PC-3 (cell line): ENCODE measurements at regions not wholly inside any gene's neighbourhood (a gene's known extent, or its start where the extent isn't known, plus 50 kb on each side); places are given as distances from the start of the nearest gene placed in this dataset.

Experiments
- ATAC-seq: fragments of 200-7000 bp; cut with Tn5 transposase; 2 replicates; pipeline ENCODE4 v1.9.1; 2020; ENCODE audit warnings: mild to moderate bottlenecking, moderate library complexity
- BruUV-seq: library from RNA; stranded (reverse); fragments of 400-500 nt; replicated peaks from 2 replicates; lab custom pipeline; 2021; lab: Mats Ljungman, UMichigan
- CTCF ChIA-PET: fragments of 300-600 bp; sonication (Branson Sonifier 250); formaldehyde crosslinking; loops from one replicate; lab custom pipeline; 2022; ENCODE audit warnings: antibody characterized with exemption; lab: Charles Lee
- POLR2A ChIA-PET: fragments of 300-600 bp; sonication (Branson Sonifier 250); formaldehyde crosslinking; loops from one replicate; lab custom pipeline; 2022; ENCODE audit warnings: antibody characterized with exemption; ENCODE audit not compliant: unreplicated experiment; lab: Charles Lee
- DNase-seq: peaks from one replicate; pipeline ENCODE4 v3.0.0-alpha.2; 2015
- H2AFZ ChIP-seq: fragments of 300-600 bp; sonication (generic); 2 replicates; pipeline ENCODE4 v1.6.0; 2016; ENCODE audit warnings: antibody characterized with exemption, low read length
- H3F3A ChIP-seq: fragments of 300-600 bp; sonication (generic); one replicate; pipeline ENCODE4 v1.6.0; 2017; ENCODE audit warnings: antibody characterized with exemption, low read length, control low read depth, mild to moderate bottlenecking; ENCODE audit not compliant: unreplicated experiment
- H3K27ac ChIP-seq: fragments of 300-600 bp; sonication (generic); 2 replicates; pipeline ENCODE4 v1.5.1; 2016; ENCODE audit warnings: mild to moderate bottlenecking, low read length
- H3K27me3 ChIP-seq: fragments of 300-600 bp; sonication (generic); 2 replicates; pipeline ENCODE4 v1.6.1; 2016; ENCODE audit warnings: low read length, mixed read lengths
- H3K36me3 ChIP-seq: fragments of 300-600 bp; sonication (generic); 2 replicates; pipeline ENCODE4 v1.6.1; 2016; ENCODE audit warnings: low read depth, mixed run types, low read length, mixed read lengths
- H3K4me1 ChIP-seq: fragments of 300-600 bp; sonication (generic); 2 replicates; pipeline ENCODE4 v1.5.1; 2016; ENCODE audit warnings: low read length; ENCODE audit not compliant: insufficient read depth
- H3K4me2 ChIP-seq: fragments of 300-600 bp; sonication (generic); 2 replicates; pipeline ENCODE4 v1.6.0; 2016; ENCODE audit warnings: low read length
- H3K4me3 ChIP-seq: fragments of 300-600 bp; sonication (generic); 2 replicates; pipeline ENCODE4 v1.5.1; 2016; ENCODE audit warnings: mild to moderate bottlenecking, low read length, mixed read lengths
- H3K79me2 ChIP-seq: fragments of 300-600 bp; sonication (generic); 2 replicates; pipeline ENCODE4 v1.6.1; 2017; ENCODE audit warnings: low read length, mixed read lengths
- H3K9ac ChIP-seq: fragments of 300-600 bp; sonication (generic); 2 replicates; pipeline ENCODE4 v1.6.0; 2016; ENCODE audit warnings: mild to moderate bottlenecking, low read length
- H3K9me2 ChIP-seq: fragments of 300-600 bp; sonication (generic); replicated peaks from 2 replicates; pipeline ENCODE4 v1.6.1; 2016; ENCODE audit warnings: mixed run types, low read length, mixed read lengths
- H3K9me3 ChIP-seq: fragments of 300-600 bp; sonication (generic); 2 replicates; pipeline ENCODE4 v1.6.1; 2016; ENCODE audit warnings: low read length, mixed read lengths
- H4K20me1 ChIP-seq: fragments of 300-600 bp; sonication (generic); 2 replicates; pipeline ENCODE4 v1.6.1; 2016; ENCODE audit warnings: low read length, mixed read lengths
- CTCF ChIP-seq: fragments of 300-600 bp; sonication (generic); conservative IDR thresholded peaks from 2 replicates; pipeline ENCODE4 v1.5.1; 2017; ENCODE audit warnings: antibody characterized with exemption, low read depth, mild to moderate bottlenecking, low read length
- EZH2 ChIP-seq: fragments of 300-600 bp; sonication (generic); IDR thresholded peaks from one replicate; pipeline ENCODE4 v1.6.1; 2017; ENCODE audit warnings: antibody characterized with exemption, mild to moderate bottlenecking, low read length; ENCODE audit not compliant: unreplicated experiment
- EZH2phosphoT487 ChIP-seq: fragments of 300-600 bp; sonication (generic); IDR thresholded peaks from 2 replicates; pipeline ENCODE4 v1.6.1; 2018; ENCODE audit warnings: mild to moderate bottlenecking, antibody characterized with exemption, low read length, borderline replicate concordance
- intact Hi-C: fragments of 100-400 bp; cut with micrococcal nuclease; formaldehyde crosslinking; loops from 2 replicates; pipeline ENCODE4 v1.9.0; 2023

DNA sequence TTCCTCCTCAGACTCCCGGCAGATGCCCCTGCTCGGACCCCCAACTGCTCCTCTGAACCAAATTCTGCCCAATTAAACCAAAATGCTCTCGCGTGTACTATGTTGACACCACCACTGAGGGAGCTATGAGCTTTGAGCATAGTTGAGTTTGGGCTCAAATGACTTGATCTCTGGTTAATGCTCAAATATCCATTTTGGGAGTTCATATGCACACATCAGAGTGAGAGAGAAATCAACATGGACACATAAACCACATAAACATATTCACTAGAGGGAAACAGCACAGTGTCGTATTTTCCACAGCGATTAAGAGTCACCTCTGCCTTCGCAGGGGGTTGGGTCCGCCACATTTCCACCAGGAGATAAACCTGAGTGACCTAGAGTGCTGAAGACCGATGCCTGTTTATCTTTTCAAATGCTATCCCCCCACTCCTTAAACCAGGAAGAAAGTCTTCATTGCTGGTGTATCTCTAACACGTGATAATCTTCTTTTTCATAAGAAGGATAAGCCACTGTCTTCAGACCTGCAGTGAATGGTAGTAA lies 59.4 kb upstream of the FOXN3 start:
- Histone ChIP-seq H3F3A (no peaks in the 10 kb centered on the region), H3K9me3 (no peaks in the 10 kb centered on the region), H3K4me2 (no peak overlapping the region), H3K27me3 (no peaks in the 10 kb centered on the region), H3K4me1 (peaks cover 13% of the 10 kb centered on the region), H4K20me1 (no peaks in the 10 kb centered on the region), H3K36me3 (no peaks in the 10 kb centered on the region), H3K4me3 (no peak overlapping the region), H3K9ac (no peak overlapping the region), H3K9me2 (no peaks in the 10 kb centered on the region), H3K79me2 (no peaks in the 10 kb centered on the region), H2AFZ (no peak overlapping the region), H3K27ac (no peak overlapping the region)
- no peak for TF ChIP-seq CTCF
- no peak for TF ChIP-seq EZH2
- DNase-seq, result no peak
- intact Hi-C loops, result no loop called here
- no peak for ATAC-seq
- ChIA-PET POLR2A (no interaction called here), CTCF (no interaction called here)
- BruUV-seq, result no TSS peak

GRCh38 chr14:89474464-89474863 lies 57.4 kb upstream of the FOXN3 start:
- H3K9ac ChIP-seq, result no peak overlapping the region
- no peaks in the 10 kb centered on the region for H3K27me3 ChIP-seq
- no peak overlapping the region for H3K27ac ChIP-seq
- no peaks in the 10 kb centered on the region for H3K9me2 ChIP-seq
- ChIA-PET POLR2A (no interaction called here), CTCF (no interaction called here)
- TF ChIP-seq EZH2phosphoT487 (no peak), EZH2 (no peak), CTCF (no peak)
- H3K4me2 ChIP-seq, result no peak overlapping the region
- DNase-seq (no peak), ATAC-seq (peak; percentile 57)
- H3K79me2 ChIP-seq, result no peaks in the 10 kb centered on the region
- intact Hi-C loops, result no loop called here
- H3K9me3 ChIP-seq, result no peaks in the 10 kb centered on the region
- peaks cover 13% of the 10 kb centered on the region for H3K4me1 ChIP-seq
- H2AFZ ChIP-seq, result no peak overlapping the region
- H3K4me3 ChIP-seq, result no peak overlapping the region
- H3K36me3 ChIP-seq, result no peaks in the 10 kb centered on the region
- BruUV-seq, result no TSS peak
- H4K20me1 ChIP-seq, result no peaks in the 10 kb centered on the region
- no peaks in the 10 kb centered on the region for H3F3A ChIP-seq

- Histone ChIP-seq H3K4me2 (peak overlapping the region; percentile 10; the same call in 1 of the 2 replicates), H3F3A (no peaks in the 10 kb centered on the region), H4K20me1 (no peaks in the 10 kb centered on the region), H3K4me1 (peaks cover 13% of the 10 kb centered on the region), H3K9me2 (no peaks in the 10 kb centered on the region), H3K79me2 (no peaks in the 10 kb centered on the region), H3K4me3 (no peak overlapping the region), H3K36me3 (no peaks in the 10 kb centered on the region), H3K9me3 (no peaks in the 10 kb centered on the region), H2AFZ (no peak overlapping the region), H3K27me3 (no peaks in the 10 kb centered on the region), H3K9ac (no peak overlapping the region), H3K27ac (no peak overlapping the region)
- ChIA-PET POLR2A (no interaction called here), CTCF (no interaction called here)
- no TSS peak for BruUV-seq
- TF ChIP-seq EZH2, result no peak
- no peak for TF ChIP-seq EZH2phosphoT487
- TF ChIP-seq CTCF, result no peak
- ATAC-seq, result peak; percentile 66
- DNase-seq, result peak; percentile 57
- intact Hi-C loops, result no loop called here
Observed at GRCh38 chr14:89473989-89474388, 57.0 kb upstream of the FOXN3 start.
